Activated naive CD4-positive, alpha-beta T cell treated with anti-CD3 and anti-CD28 coated beads, Interleukin-2, amount 50 U/mL, for 24 hours (primary cell): ENCODE measurements at regions not wholly inside any gene's neighbourhood (a gene's known extent, or its start where the extent isn't known, plus 50 kb on each side); places are given as distances from the start of the nearest gene placed in this dataset.
A peak's percentile ranks its signal among the peaks of the same experiment; 100 is the strongest.

ENCODE experiments used
- H3K27ac Mint-ChIP-seq: one replicate; pipeline ENCODE4 v1.8.0; 2021; ENCODE audit warnings: mild to moderate bottlenecking, mixed read lengths
- H3K27me3 Mint-ChIP-seq: one replicate; pipeline ENCODE4 v1.8.0; 2021; ENCODE audit warnings: mixed read lengths
- H3K36me3 Mint-ChIP-seq: one replicate; pipeline ENCODE4 v1.8.0; 2021; ENCODE audit warnings: mixed read lengths
- H3K4me1 Mint-ChIP-seq: one replicate; pipeline ENCODE4 v1.8.0; 2021; ENCODE audit warnings: mixed read lengths
- H3K4me3 Mint-ChIP-seq: one replicate; pipeline ENCODE4 v1.8.0; 2021; ENCODE audit warnings: mild to moderate bottlenecking, mixed read lengths
- H3K9me3 Mint-ChIP-seq: one replicate; pipeline ENCODE4 v1.8.0; 2021; ENCODE audit warnings: mixed read lengths

GRCh38 chr19:28425046-28425931 is 787.7 kb downstream of the UQCRFS1 start:
- no peaks in the 10 kb centered on the region for H3K27me3 Mint-ChIP-seq
- H3K27ac Mint-ChIP-seq: no peak overlapping the region
- H3K4me1 Mint-ChIP-seq: peaks cover 5% of the 10 kb centered on the region
- H3K9me3 Mint-ChIP-seq: no peaks in the 10 kb centered on the region
- no peaks in the 10 kb centered on the region for H3K36me3 Mint-ChIP-seq
- no peak overlapping the region for H3K4me3 Mint-ChIP-seq

- Mint-ChIP-seq H3K9me3 (no peaks in the 10 kb centered on the region), H3K4me1 (peaks cover 5% of the 10 kb centered on the region), H3K36me3 (no peaks in the 10 kb centered on the region), H3K4me3 (no peak overlapping the region), H3K27ac (peak overlapping the region; percentile 10), H3K27me3 (no peaks in the 10 kb centered on the region)
Observed at GRCh38 chr19:28424662-28425045, 788.3 kb downstream of the UQCRFS1 start.

DNA sequence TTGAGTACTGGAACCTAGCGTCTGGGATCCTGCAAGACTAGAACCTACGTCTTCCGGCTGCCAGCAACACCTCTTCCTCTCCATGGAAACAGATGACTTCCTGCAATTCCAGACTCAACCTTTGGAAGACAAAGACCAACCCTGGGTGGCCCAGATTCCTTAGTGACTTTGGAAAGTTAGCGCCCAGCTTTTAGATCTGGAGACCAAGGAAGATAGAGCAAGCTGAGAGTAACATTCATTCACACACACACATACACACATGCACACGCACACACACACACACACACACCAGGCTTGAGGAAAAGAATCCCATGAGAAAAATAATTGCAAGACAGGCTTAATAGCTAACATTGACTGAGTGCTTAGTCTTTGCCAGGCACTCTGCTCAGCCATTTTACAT is 788.9 kb downstream of the UQCRFS1 start:
- Mint-ChIP-seq H3K36me3 (no peaks in the 10 kb centered on the region), H3K4me1 (peaks cover 5% of the 10 kb centered on the region), H3K27ac (no peak overlapping the region), H3K4me3 (no peak overlapping the region), H3K27me3 (no peaks in the 10 kb centered on the region), H3K9me3 (no peaks in the 10 kb centered on the region)

- Mint-ChIP-seq H3K4me3 (no peak overlapping the region), H3K27me3 (no peaks in the 10 kb centered on the region), H3K36me3 (no peaks in the 10 kb centered on the region), H3K4me1 (peaks cover 5% of the 10 kb centered on the region), H3K9me3 (no peaks in the 10 kb centered on the region), H3K27ac (no peak overlapping the region)
Observed at GRCh38 chr19:28422791-28423650, 789.9 kb downstream of the UQCRFS1 start.

DNA sequence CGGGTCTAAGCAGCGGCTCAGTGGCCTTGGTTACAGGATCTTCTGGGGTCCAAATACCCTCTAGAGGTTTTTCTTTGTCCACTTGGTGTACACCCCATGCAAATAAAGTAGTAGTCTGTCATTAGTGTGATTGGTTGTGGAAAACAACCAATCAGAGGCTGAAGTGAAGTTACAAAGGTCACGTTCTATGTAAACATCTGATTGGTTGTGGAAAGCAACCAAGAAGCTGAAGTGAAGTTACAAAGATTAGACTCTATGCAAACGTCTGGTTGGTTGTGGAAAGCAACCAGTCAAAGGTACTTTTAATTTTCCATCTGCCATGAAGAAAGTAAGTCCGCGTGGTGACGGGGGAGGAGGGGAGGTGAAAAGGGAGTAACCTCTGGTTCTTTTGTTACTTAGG is 790.9 kb downstream of the UQCRFS1 start:
- Mint-ChIP-seq H3K9me3 (no peaks in the 10 kb centered on the region), H3K36me3 (no peaks in the 10 kb centered on the region), H3K27ac (no peak overlapping the region), H3K27me3 (no peaks in the 10 kb centered on the region), H3K4me1 (peaks cover 5% of the 10 kb centered on the region), H3K4me3 (no peak overlapping the region)

DNA sequence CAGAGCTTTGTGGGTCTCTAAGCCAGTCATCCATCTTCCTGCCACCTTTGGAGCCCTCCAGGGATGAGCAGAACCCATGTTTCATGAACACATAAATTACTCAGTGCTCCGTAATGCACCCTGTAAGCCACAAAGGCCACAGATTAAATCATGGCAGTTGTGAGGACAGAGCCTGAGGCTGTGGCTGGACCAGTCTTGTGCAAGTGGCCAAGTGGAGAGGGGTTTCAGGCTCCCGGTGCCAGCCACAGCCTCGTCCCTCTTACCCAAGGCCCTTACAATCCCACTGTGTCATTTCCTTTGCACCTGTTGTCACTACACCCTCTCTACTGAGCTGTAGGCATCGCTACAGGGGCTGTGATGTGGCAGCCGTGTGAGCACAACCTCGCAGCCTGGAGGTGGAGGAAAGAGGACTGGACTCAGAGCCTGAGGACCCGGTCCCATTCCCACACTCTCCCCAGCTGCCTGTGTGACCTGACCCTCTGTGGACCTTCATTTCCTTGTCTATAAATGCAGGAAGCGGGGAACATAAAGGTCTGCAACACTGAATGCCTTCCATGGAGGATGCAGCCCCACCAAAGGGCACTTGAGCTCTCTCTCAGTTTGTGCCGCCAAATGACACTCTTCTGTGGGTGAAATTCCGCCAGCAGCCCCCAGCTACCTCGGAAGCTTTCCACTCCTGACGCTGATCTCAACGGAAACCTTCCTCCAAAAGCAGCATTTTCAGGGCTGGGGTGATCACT is 792.0 kb downstream of the UQCRFS1 start:
- no peaks in the 10 kb centered on the region for H3K36me3 Mint-ChIP-seq
- no peaks in the 10 kb centered on the region for H3K27me3 Mint-ChIP-seq
- peaks cover 6% of the 10 kb centered on the region for H3K9me3 Mint-ChIP-seq
- H3K4me3 Mint-ChIP-seq: no peak overlapping the region
- no peak overlapping the region for H3K27ac Mint-ChIP-seq
- peaks cover 5% of the 10 kb centered on the region for H3K4me1 Mint-ChIP-seq

- Mint-ChIP-seq H3K27ac (no peak overlapping the region), H3K27me3 (no peaks in the 10 kb centered on the region), H3K36me3 (no peaks in the 10 kb centered on the region), H3K9me3 (peaks cover 11% of the 10 kb centered on the region), H3K4me3 (no peak overlapping the region), H3K4me1 (no peaks in the 10 kb centered on the region)
Observed at GRCh38 chr19:28419312-28419711, 793.6 kb downstream of the UQCRFS1 start.

DNA sequence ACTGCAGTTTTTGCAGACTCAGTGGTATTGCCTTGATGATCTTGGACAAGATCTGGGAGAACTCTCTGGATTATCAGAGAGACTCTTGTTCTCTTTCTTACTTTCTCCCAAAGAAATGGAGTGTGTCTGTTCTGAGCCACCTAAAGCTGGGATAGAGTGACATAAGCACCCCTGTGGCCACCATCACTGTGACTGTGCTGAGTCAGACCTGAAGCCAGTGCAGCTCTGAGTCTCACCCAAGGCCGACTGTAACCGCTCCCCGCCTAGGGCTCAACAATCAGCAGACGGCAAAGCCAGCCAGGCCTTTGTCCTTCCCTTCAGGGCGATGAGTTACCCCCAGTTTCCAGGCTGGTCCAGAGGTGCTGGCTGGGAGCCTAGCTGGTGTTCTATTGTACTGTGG is 795.6 kb downstream of the UQCRFS1 start:
- H3K36me3 Mint-ChIP-seq: no peaks in the 10 kb centered on the region

GRCh38 chr19:28416245-28416644 is 796.7 kb downstream of the UQCRFS1 start:
- H3K4me3 Mint-ChIP-seq: no peak overlapping the region

More for the DNA sequence above, 795.6 kb downstream of the UQCRFS1 start:
- H3K4me1 Mint-ChIP-seq: no peaks in the 10 kb centered on the region
- no peak overlapping the region for H3K4me3 Mint-ChIP-seq
- H3K27ac Mint-ChIP-seq: no peak overlapping the region
- peaks cover 11% of the 10 kb centered on the region for H3K9me3 Mint-ChIP-seq
- H3K27me3 Mint-ChIP-seq: no peaks in the 10 kb centered on the region

GRCh38 chr19:28414748-28415147 is 798.2 kb downstream of the UQCRFS1 start:
- no peaks in the 10 kb centered on the region for H3K36me3 Mint-ChIP-seq

More at GRCh38 chr19:28416245-28416644, 796.7 kb downstream of the UQCRFS1 start:
- peaks cover 11% of the 10 kb centered on the region for H3K9me3 Mint-ChIP-seq
- no peaks in the 10 kb centered on the region for H3K27me3 Mint-ChIP-seq
- H3K4me1 Mint-ChIP-seq: no peaks in the 10 kb centered on the region
- no peak overlapping the region for H3K27ac Mint-ChIP-seq
- no peaks in the 10 kb centered on the region for H3K36me3 Mint-ChIP-seq

GRCh38 chr19:28409859-28410258 is 803.1 kb downstream of the UQCRFS1 start:
- H3K27me3 Mint-ChIP-seq: no peaks in the 10 kb centered on the region
- H3K36me3 Mint-ChIP-seq: no peaks in the 10 kb centered on the region
- peaks cover 15% of the 10 kb centered on the region for H3K4me1 Mint-ChIP-seq
- peaks cover 4% of the 10 kb centered on the region for H3K9me3 Mint-ChIP-seq
- H3K27ac Mint-ChIP-seq: peak overlapping the region; percentile 49
- H3K4me3 Mint-ChIP-seq: no peak overlapping the region

More at GRCh38 chr19:28414748-28415147, 798.2 kb downstream of the UQCRFS1 start:
- Mint-ChIP-seq H3K27me3 (no peaks in the 10 kb centered on the region), H3K4me1 (peaks cover 6% of the 10 kb centered on the region), H3K9me3 (peaks cover 11% of the 10 kb centered on the region), H3K4me3 (no peak overlapping the region), H3K27ac (no peak overlapping the region)

- Mint-ChIP-seq H3K27me3 (no peaks in the 10 kb centered on the region), H3K36me3 (no peaks in the 10 kb centered on the region), H3K27ac (no peak overlapping the region), H3K9me3 (peaks cover 4% of the 10 kb centered on the region), H3K4me1 (peaks cover 15% of the 10 kb centered on the region), H3K4me3 (no peak overlapping the region)
Observed at GRCh38 chr19:28406966-28407365, 806.0 kb downstream of the UQCRFS1 start.

DNA sequence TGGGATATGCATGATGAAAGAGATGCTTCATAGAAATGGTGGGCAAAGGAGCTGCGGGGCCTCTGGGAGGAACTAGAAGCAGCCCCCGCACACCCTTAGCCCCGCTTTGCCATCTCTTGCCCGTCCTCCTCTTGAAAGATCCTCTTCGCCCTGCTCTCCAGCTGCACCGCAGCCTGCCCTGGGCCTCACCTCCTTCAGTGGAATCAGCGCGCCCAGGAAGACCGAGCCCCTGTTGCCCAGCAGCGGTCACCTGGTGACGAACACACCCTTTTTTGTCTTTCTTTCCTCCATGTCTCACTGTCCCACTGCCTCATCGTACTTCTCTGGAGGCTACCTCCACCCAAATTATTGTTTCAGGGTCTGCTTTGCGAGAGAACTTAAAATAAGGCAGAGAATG is 807.6 kb downstream of the UQCRFS1 start:
- Mint-ChIP-seq H3K4me3 (no peak overlapping the region), H3K36me3 (no peaks in the 10 kb centered on the region), H3K9me3 (peaks cover 4% of the 10 kb centered on the region), H3K27me3 (no peaks in the 10 kb centered on the region), H3K4me1 (peaks cover 12% of the 10 kb centered on the region), H3K27ac (no peak overlapping the region)

- H3K27ac Mint-ChIP-seq: no peak overlapping the region
- H3K4me3 Mint-ChIP-seq: no peak overlapping the region
- H3K4me1 Mint-ChIP-seq: peaks cover 9% of the 10 kb centered on the region
Observed at GRCh38 chr19:28404472-28404871, 808.5 kb downstream of the UQCRFS1 start.

GRCh38 chr19:28403690-28404089 is 809.3 kb downstream of the UQCRFS1 start:
- no peaks in the 10 kb centered on the region for H3K27me3 Mint-ChIP-seq
- peaks cover 9% of the 10 kb centered on the region for H3K4me1 Mint-ChIP-seq
- peaks cover 3% of the 10 kb centered on the region for H3K36me3 Mint-ChIP-seq
- peaks cover 10% of the 10 kb centered on the region for H3K9me3 Mint-ChIP-seq
- H3K4me3 Mint-ChIP-seq: no peak overlapping the region
- H3K27ac Mint-ChIP-seq: no peak overlapping the region

More at GRCh38 chr19:28404472-28404871, 808.5 kb downstream of the UQCRFS1 start:
- no peaks in the 10 kb centered on the region for H3K27me3 Mint-ChIP-seq
- H3K36me3 Mint-ChIP-seq: peaks cover under 1% of the 10 kb centered on the region
- H3K9me3 Mint-ChIP-seq: peaks cover 7% of the 10 kb centered on the region
